Stimulated activated CD4-positive, alpha-beta T cell treated with anti-CD3 and anti-CD28 coated beads, Interleukin-2, amount 100 ng/mL, for 4 hours (primary cell): ENCODE measurements at regions not wholly inside any gene's neighbourhood (a gene's known extent, or its start where the extent isn't known, plus 50 kb on each side); places are given as distances from the start of the nearest gene placed in this dataset.
"Not testable (repeated sequence)": the region's sequence is repeated elsewhere in the genome, so short reads cannot be mapped to it uniquely, and the experiment has no call there.

Experiments
- DNase-seq: peaks from one replicate; pipeline ENCODE4 v3.0.0-alpha.2; 2020; ENCODE audit warnings: low read depth

- DNase-seq: no peak
Measured at GRCh38 chr3:27630885-27631284, 91.2 kb downstream of the EOMES start.

DNA sequence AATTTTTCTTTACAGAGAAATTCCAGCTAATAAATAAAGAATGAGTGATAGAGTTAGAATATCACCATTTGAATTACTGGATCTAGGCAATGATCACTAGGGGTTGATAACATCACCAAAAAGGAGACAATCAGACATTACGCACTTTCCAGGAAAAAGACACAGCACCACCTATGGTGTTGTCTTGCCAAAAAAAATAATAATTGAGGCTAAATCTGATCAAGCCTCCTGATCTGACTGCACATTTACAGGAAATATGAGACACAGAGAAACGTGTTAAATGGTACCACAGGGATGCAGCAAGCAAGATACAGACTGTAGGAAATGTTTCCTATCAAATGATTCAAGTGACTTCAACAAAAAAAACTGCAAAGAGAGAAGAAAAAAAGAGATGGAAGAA is 92.8 kb downstream of the EOMES start:
- no peak for DNase-seq

DNA sequence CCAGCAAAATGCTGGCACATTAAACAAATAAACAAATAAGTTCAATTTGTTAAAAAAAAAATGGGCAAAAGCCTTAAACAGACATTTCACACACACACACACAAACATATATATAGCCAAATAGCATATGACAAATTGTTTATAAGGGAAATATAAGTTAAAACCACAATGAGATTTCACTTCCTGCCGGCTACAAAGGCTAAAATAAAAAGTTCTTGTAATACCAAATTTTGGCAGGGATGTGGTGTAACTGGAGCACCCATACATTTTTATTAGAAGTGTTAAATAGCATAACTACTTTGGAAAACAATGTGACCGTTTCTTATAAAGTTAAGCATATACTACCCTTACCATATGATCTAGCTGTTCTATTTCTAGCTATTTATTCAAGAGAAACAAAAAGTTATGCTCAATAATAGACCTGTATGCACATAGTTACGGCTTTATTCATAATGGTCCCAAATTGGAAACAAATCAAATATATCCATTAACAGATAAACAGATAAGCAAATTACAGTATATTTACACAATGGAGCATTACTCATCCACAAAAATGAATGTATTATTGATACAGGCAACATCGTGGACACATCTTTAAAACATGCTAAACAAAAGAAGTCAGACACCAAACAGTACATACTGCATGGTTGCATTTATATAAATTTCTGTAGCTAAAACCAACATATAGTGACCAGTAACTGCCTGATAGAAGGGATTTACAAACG is 93.9 kb downstream of the EOMES start:
- no peak for DNase-seq

DNA sequence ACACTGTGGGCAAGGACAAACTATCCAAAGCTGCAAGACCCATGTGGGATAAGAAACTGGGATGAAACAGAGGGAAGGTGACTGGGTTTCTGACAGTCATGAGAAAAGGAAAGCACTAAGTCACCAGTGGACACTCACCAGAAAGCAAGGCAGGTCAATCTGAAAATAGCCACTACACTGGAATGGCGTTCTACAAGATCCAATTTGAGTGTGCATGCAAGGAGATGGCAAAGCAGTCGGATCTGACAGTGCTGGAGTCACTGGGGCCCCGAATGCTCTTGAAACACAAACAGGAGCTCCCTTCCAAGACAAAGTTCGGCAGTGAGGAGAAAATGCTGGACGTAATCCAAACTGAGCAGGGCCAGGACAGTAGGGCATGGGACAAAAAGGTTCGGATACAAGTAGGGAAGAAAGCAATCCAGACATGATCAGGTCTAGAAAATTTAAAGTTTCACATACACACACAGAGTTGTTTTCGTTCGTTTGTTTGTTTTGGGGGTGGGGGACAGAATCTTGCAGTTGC is 95.5 kb downstream of the EOMES start:
- no peak for DNase-seq

GRCh38 chr3:27625864-27626263 is 96.3 kb downstream of the EOMES start:
- no peak for DNase-seq

- no peak for DNase-seq
Measured at GRCh38 chr3:27623085-27623753, 98.9 kb downstream of the EOMES start.

DNA sequence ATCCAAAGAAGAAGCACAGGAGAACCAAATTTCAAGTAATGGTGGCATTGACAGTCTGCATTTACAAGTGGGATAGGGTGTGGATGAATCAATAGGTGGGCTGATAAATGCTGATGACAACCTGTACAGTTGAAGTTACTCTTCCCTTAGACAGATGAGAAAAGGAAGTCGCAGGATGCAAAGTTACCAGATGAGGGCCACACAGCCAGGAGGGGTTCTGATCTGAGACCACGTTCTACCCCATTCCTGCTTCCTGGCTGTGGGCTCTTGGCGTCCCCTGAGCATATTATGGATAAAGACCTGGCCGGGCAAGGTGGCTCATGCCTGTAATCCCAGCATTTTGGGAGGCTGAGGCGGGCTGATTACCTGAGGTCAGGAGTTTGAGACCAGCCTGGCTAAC is 104.6 kb downstream of the EOMES start:
- DNase-seq: no peak

DNA sequence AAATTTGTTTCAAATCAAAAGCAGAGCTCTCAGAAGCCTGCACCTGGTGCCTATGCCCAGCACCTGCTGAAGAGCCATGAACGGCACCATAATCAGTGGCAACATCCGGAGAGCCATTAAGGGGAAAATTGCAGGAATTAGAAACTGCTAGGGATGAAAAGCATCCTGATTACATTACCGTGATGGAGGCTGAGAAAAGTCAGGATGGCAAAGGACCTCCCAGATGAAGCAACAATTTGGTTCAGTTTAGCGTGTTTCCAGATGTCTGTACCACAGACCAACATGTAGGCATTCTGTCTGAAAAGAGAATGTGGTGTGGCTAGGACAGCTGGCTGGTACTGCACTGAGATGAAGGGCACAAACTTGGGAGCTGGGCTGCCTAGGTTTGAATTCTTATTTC is 106.1 kb downstream of the EOMES start:
- no peak for DNase-seq

DNA sequence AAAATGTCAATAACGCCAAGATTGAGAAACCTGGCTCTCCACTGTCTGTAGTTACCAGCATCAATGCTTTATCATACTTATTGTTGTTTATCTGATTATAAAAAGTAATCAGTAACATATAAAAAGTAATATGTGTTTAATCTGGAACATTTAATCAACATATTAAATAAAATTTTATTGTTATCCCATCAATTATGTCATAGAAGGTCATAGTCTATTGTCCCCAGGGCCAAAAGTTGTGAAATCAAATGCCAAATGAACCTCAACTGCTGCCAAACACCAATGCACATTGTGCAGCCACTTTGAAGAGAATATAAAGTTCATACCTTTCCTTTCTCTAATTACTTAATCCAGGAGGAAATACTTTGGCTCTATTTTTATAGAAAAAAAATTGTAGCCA is 106.6 kb downstream of the EOMES start:
- no peak for DNase-seq

- DNase-seq: no peak
Measured at GRCh38 chr3:27614592-27614991, 107.5 kb downstream of the EOMES start.

- no peak for DNase-seq
Measured at GRCh38 chr3:27613846-27614500, 108.2 kb downstream of the EOMES start.

GRCh38 chr3:27610800-27611525 is 111.2 kb downstream of the EOMES start:
- no peak for DNase-seq

GRCh38 chr3:27607370-27607769 is 114.8 kb downstream of the EOMES start:
- no peak for DNase-seq

GRCh38 chr3:27606537-27606936 is 115.6 kb downstream of the EOMES start:
- DNase-seq: no peak

GRCh38 chr3:27601311-27601710 is 117.1 kb upstream of the SLC4A7 start:
- not testable (repeated sequence) for DNase-seq

GRCh38 chr3:27599741-27600140 is 115.6 kb upstream of the SLC4A7 start:
- not testable (repeated sequence) for DNase-seq

- DNase-seq: no peak
Measured at GRCh38 chr3:27596921-27597320, 112.7 kb upstream of the SLC4A7 start.

DNA sequence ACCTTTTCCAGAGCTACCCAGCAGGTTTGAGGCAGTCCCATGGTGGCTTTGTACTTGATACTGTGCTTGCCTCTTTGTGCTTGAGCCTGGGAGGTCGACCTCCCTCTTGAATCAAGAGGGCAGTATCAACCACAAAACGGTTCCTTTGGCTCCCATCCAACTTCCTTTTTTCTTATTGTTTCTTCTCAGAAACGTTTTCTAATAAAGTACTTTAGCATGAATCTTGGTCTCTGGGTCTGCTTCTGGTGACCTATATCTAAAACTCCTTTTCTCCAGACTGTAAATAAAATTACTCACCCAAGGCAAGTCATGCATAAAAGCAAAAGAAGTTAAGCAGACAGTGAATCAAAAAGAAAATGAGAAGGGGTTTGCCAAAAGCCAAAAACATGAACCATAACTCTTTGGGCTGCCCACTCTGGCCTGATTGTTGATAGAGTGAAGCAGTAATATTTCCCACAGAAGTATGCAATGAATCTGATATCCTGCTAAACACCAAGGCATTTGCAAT is 112.2 kb upstream of the SLC4A7 start:
- DNase-seq: no peak

- no peak for DNase-seq
Measured at GRCh38 chr3:27594096-27594690, 110.0 kb upstream of the SLC4A7 start.

DNA sequence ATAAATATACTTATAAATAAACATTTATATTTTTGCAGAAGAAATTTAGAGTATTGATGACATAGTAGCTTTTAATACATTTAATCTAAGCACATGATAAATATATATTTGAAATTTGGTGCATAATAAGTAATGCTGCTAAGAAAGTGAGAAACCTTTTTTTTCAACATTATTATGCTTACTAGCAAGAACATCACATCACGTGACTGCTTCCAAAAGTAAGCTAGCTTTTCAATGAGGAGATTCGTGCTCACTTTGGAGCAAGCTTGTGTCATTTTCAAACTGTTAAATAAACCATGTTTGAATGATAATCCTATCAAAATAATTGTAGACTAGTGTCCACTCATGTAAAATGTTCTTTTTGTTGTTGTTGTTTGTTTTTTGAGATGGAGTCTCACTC is 109.0 kb upstream of the SLC4A7 start:
- no peak for DNase-seq

DNA sequence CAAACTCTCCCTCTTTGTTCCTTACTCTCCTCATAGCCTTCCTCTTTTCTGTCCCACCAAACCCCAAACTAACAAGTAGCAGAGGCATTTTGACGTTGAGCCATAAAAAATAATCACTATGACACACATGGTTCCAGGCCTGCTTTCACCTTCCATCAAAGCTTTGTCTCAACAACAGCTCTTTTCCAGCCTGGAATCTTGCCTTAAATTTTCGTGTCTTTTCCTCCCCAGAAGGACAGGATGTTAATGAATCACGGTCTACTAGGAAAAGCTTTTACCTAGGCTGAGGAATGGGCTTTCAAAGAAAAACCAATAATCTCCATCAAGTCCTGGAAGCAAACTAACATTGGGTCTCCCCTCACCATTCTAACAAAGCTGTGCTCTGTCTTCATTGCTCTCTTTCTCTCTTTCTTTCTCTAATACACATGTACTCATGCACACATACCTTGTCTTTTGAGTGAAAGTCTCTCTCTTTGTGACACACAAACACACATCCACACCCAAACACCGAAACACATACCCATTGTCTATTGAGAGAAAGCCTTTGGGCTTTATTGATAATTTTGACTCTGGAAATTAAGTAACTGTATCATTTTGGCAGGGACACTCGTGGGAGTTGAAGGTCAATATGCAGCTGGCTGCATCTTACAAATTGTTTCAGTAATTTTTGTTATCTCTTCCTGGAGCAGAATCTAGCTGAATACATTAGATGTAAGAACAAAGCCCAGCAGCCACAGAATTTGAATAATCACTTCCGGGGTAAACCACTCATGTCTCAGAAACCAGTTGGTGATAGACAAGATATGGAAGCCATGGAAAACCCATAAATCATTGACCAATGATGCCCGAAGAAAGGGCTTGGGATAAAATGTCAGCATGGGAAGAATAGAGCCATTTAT is 107.4 kb upstream of the SLC4A7 start:
- no peak for DNase-seq
